ENCODE measurements at regions not wholly inside any gene's neighbourhood (a gene's known extent, or its start where the extent isn't known, plus 50 kb on each side); places are given as distances from the start of the nearest gene placed in this dataset.

DNA sequence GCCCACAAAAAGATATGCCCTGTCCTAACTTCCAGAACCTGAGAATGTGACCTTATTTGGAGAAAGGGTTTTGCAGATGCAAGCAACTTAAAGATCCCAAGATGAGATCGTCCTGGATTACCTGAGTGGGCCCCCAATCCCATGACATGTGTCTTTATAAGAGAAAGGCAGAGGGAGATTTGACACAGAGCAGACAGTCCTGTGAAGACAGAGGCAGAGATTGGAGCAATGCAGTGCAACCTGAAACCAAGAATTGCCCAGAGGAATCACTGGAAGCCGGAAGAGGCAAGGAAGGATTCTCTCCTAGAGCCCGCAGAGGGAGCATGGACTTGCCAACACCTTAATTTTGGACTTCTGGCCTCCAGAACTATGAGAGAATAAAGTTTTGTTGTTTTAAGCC, 171.5 kb downstream of the SMIM20 start:
- WGBS, 2 donors = 76 to 84% methylated on average over 3 of the region's 3 CpGs
- no peak overlapping the region for H3K4me3 ChIP-seq
- H3K4me1 ChIP-seq = peaks cover 0 to 36% (median 5%) of the 10 kb centered on the region in 4 donors
- H3K36me3 ChIP-seq = no peaks in the 10 kb centered on the region
- TF ChIP-seq POLR2A (IDR thresholded peaks at IDR 0.05) (no peak), EP300 (IDR thresholded peaks at IDR 0.05) (no peak)
- peaks cover 0 to 6% (median under 1%) of the 10 kb centered on the region in 4 donors for H3K9me3 ChIP-seq
- no peak overlapping the region for H3K27ac ChIP-seq
- no peak for DNase-seq (ENCODE audit: low spot score in 2 of 2)
- H3K27me3 ChIP-seq = no peaks in the 10 kb centered on the region

DNA sequence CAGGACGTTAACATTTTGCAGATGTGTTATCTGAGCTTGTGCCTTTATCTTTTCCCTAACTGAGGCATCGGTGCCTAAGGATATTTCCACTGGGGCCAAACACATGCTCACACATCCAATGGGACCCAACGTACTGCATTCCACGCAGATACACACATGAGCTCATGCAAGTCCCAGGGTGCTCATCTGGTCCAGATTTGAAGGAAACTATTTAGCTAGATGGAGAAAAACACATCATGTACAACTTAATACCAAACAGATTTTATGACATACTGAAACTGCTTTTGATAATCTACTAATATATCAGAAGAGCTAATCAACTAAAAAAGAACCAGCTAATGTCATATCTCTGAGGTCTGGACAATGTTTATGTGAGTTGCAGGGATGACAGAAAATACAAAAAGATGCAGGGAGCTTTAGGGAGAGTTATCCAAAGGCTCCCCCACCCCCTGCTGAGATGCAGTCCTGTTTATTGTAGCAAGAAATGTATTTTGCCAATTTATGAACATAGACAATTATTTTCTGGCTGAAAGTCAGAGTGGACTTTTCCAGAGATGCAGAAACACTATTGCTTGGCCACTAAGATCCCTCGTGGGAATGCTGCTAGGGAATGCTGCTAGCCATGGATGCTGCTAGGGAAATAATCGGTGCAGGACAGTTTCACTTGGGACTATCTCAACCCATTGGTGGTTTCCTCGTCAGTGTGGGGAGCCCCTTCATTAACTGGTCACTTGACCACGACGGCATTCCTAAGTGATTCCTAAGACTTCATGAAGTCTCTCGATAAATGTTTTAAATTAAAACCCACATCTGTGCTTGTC, 172.8 kb downstream of the SMIM20 start:
- Histone ChIP-seq H3K9me3 (peaks cover 0 to 15% (median 4%) of the 10 kb centered on the region in 4 donors), H3K4me3 (no peak overlapping the region), H3K4me1 (peaks cover 0 to 34% (median 3%) of the 10 kb centered on the region in 4 donors), H3K36me3 (no peaks in the 10 kb centered on the region), H3K27me3 (no peaks in the 10 kb centered on the region), H3K27ac (peak overlapping the region in 1 of 4 donors; percentile 34)
- 57 to 61% methylated on average over 10 of the region's 10 CpGs for WGBS, 2 donors
- TF ChIP-seq POLR2A (IDR thresholded peaks at IDR 0.05) (no peak), EP300 (IDR thresholded peaks at IDR 0.05) (peak in 1 of 2 donors; percentile 54)
- peak in 1 of 2 donors; percentile 41 for DNase-seq (ENCODE audit: low spot score in 2 of 2)

DNA sequence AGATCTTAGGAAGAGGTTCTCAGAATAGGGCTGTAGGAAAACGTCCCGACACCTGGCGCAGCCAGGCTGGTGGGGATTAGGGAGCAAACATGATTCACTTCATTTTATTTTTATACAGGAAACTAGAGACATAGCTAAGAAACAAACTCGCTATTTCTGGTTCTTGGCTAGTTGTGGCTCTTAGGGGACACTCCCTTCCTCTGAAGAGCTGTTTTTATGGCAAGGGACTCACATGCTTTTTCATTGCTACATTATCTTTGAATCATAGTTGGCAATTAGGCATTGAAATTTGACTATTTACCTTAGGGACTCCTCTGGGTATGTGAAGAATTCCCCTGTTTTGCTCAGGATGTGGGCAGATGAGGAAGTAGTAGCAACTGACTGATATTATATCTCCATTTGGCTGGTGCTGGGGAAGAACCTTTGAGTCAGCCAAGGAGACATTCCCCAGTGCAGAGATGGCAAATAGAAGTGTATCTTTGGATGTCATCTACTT, 174.5 kb downstream of the SMIM20 start:
- 60 to 71% methylated on average over 4 of the region's 4 CpGs for WGBS, 2 donors
- Histone ChIP-seq H3K4me1 (peaks cover 0 to 27% (median 2%) of the 10 kb centered on the region in 4 donors), H3K9me3 (peaks cover 0 to 15% (median 4%) of the 10 kb centered on the region in 4 donors), H3K4me3 (no peak overlapping the region), H3K36me3 (no peaks in the 10 kb centered on the region), H3K27me3 (no peaks in the 10 kb centered on the region), H3K27ac (peak overlapping the region in 1 of 4 donors; percentile 33)
- TF ChIP-seq POLR2A (IDR thresholded peaks at IDR 0.05) (no peak), EP300 (IDR thresholded peaks at IDR 0.05) (peak in 1 of 2 donors; percentile 75)
- TF ChIP-seq, protein P1, sequence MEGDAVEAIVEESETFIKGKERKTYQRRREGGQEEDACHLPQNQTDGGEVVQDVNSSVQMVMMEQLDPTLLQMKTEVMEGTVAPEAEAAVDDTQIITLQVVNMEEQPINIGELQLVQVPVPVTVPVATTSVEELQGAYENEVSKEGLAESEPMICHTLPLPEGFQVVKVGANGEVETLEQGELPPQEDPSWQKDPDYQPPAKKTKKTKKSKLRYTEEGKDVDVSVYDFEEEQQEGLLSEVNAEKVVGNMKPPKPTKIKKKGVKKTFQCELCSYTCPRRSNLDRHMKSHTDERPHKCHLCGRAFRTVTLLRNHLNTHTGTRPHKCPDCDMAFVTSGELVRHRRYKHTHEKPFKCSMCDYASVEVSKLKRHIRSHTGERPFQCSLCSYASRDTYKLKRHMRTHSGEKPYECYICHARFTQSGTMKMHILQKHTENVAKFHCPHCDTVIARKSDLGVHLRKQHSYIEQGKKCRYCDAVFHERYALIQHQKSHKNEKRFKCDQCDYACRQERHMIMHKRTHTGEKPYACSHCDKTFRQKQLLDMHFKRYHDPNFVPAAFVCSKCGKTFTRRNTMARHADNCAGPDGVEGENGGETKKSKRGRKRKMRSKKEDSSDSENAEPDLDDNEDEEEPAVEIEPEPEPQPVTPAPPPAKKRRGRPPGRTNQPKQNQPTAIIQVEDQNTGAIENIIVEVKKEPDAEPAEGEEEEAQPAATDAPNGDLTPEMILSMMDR (IDR thresholded peaks at IDR 0.05) = no peak
- peak in 1 of 2 donors; percentile 35 for DNase-seq (ENCODE audit: low spot score in 2 of 2)

DNA sequence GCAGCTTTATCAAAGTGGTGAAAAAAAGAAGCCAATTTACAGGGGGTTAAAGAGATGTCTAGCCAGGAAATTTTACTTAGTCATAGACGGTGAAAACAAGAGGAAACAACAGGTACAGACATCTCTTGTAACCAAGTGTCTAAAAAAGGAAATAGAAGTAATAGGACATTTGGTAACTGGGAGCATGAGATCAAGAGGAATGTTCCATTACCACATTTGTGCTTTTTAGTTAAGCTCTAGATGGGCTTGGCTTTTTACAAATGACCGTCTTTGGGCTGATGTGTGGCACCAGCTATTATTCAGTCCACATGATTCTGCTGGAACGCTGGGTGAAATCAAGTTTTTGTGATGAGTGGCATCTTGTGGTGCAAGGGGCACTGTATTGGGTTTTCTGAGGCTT, 179.5 kb downstream of the SMIM20 start:
- H3K4me3 ChIP-seq = no peak overlapping the region
- H3K4me1 ChIP-seq = peaks cover 0 to 7% (median 0%) of the 10 kb centered on the region in 4 donors
- H3K27ac ChIP-seq = no peak overlapping the region
- WGBS, 2 donors = 62 to 70% methylated on average over 3 of the region's 3 CpGs
- no peaks in the 10 kb centered on the region for H3K27me3 ChIP-seq
- H3K9me3 ChIP-seq = peaks cover 0 to 15% (median 4%) of the 10 kb centered on the region in 4 donors
- no peak for TF ChIP-seq POLR2A (IDR thresholded peaks at IDR 0.05)
- TF ChIP-seq, protein P1 (IDR thresholded peaks at IDR 0.05) = no peak
- TF ChIP-seq EP300 (IDR thresholded peaks at IDR 0.05) = no peak
- H3K36me3 ChIP-seq = no peaks in the 10 kb centered on the region
- DNase-seq (ENCODE audit: low spot score in 2 of 2) = no peak

DNA sequence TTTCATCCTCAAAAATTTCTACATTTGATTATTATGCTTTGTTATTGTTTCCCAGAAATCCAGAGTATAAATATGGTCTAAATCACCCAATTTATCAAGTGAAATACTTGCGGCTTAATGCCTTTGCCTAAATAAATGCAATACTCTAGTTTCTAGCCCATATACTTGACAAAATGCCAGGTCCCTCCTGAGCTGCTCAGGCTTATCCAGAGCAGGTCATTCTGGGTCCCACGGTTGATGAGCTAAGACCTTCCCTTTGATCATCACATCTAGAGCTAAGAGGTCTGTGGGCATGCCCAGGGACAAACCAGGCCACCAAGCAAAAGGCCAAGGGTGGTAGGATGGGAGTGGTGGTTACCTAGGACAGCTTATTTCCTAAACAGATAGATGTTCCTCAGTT, 180.1 kb downstream of the SMIM20 start:
- Histone ChIP-seq H3K36me3 (no peaks in the 10 kb centered on the region), H3K27ac (peak overlapping the region in 1 of 4 donors; percentile 23), H3K4me1 (peaks cover 0 to 1% (median 0%) of the 10 kb centered on the region in 4 donors), H3K27me3 (no peaks in the 10 kb centered on the region), H3K9me3 (peaks cover 0 to 15% (median 4%) of the 10 kb centered on the region in 4 donors), H3K4me3 (no peak overlapping the region)
- DNase-seq (ENCODE audit: low spot score in 2 of 2) = no peak
- TF ChIP-seq POLR2A (IDR thresholded peaks at IDR 0.05) (no peak), EP300 (IDR thresholded peaks at IDR 0.05) (no peak)
- TF ChIP-seq, protein P1 (IDR thresholded peaks at IDR 0.05) = no peak
- 71 to 76% methylated on average over 2 of the region's 2 CpGs for WGBS, 2 donors

DNA sequence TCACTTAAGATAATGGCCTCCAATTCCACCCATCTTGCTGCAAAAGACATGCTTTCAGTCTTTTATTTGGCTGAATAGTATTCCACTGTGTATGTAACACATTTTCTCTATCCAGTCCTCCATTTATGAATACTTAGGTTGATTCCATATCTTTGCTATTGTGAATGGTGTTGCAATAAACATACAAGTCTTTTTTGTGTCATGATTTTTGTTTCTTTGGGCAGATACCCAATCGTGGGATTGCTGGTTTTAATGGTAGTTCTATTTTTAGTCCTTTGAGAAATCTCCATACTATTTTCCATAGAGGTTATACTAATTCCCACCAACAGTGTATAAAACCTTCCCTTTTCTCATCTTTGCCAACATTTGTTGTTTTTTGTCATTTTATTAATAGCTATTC, 180.9 kb downstream of the SMIM20 start:
- 28 to 50% methylated on average over 1 of the region's 1 CpG for WGBS, 2 donors
- Histone ChIP-seq H3K4me3 (no peak overlapping the region), H3K9me3 (peaks cover 0 to 20% (median 4%) of the 10 kb centered on the region in 4 donors), H3K4me1 (no peaks in the 10 kb centered on the region), H3K36me3 (no peaks in the 10 kb centered on the region), H3K27me3 (no peaks in the 10 kb centered on the region), H3K27ac (no peak overlapping the region)
- DNase-seq (ENCODE audit: low spot score in 2 of 2) = no peak
- TF ChIP-seq, protein P1 (IDR thresholded peaks at IDR 0.05) = no peak
- TF ChIP-seq POLR2A (IDR thresholded peaks at IDR 0.05) (no peak), EP300 (IDR thresholded peaks at IDR 0.05) (no peak)

Measured in tibial nerve (tissue), 4 donors.